HG02981 (cell line): ENCODE measurements at regions not wholly inside any gene's neighbourhood (a gene's known extent, or its start where the extent isn't known, plus 50 kb on each side); places are given as distances from the start of the nearest gene placed in this dataset.

ENCODE experiments used
- ATAC-seq: cut with Tn5 transposase; IDR thresholded peaks from one replicate; pipeline ENCODE4 v1.9.1; 2021; ENCODE audit warnings: mild to moderate bottlenecking, moderate library complexity; ENCODE audit not compliant: unreplicated experiment

GRCh38 chr5:98573834-98574320 is 199.6 kb upstream of the RGMB start:
- ATAC-seq, result no peak

GRCh38 chr5:98576275-98576674 is 197.2 kb upstream of the RGMB start:
- ATAC-seq, result no peak

- ATAC-seq, result no peak
Observed at GRCh38 chr5:98578438-98578837, 195.0 kb upstream of the RGMB start.

GRCh38 chr5:98581112-98581997 is 192.1 kb upstream of the RGMB start:
- no peak for ATAC-seq

- ATAC-seq, result no peak
Observed at GRCh38 chr5:98583586-98583985, 189.9 kb upstream of the RGMB start.

GRCh38 chr5:98585661-98586310 is 187.7 kb upstream of the RGMB start:
- ATAC-seq, result no peak

- no peak for ATAC-seq
Observed at GRCh38 chr5:98586581-98586980, 186.9 kb upstream of the RGMB start.

- ATAC-seq, result no peak
Observed at GRCh38 chr5:98587166-98587565, 186.3 kb upstream of the RGMB start.

GRCh38 chr5:98588215-98588614 is 185.2 kb upstream of the RGMB start:
- no peak for ATAC-seq

GRCh38 chr5:98593418-98593817 is 180.0 kb upstream of the RGMB start:
- no peak for ATAC-seq

- no peak for ATAC-seq
Observed at GRCh38 chr5:98594098-98594497, 179.4 kb upstream of the RGMB start.

- no peak for ATAC-seq
Observed at GRCh38 chr5:98599016-98599415, 174.4 kb upstream of the RGMB start.

GRCh38 chr5:98602534-98603112 is 170.8 kb upstream of the RGMB start:
- ATAC-seq, result peak; percentile 65

GRCh38 chr5:98603456-98603855 is 170.0 kb upstream of the RGMB start:
- no peak for ATAC-seq

GRCh38 chr5:98604301-98604700 is 169.2 kb upstream of the RGMB start:
- no peak for ATAC-seq

- ATAC-seq, result peak; percentile 53
Observed at GRCh38 chr5:98604721-98605425, 168.6 kb upstream of the RGMB start.

GRCh38 chr5:98605426-98605825 is 168.0 kb upstream of the RGMB start:
- peak; percentile 2 for ATAC-seq

GRCh38 chr5:98606961-98607360 is 166.5 kb upstream of the RGMB start:
- no peak for ATAC-seq

- ATAC-seq, result no peak
Observed at GRCh38 chr5:98608052-98608451, 165.4 kb upstream of the RGMB start.

GRCh38 chr5:98614341-98614740 is 159.1 kb upstream of the RGMB start:
- no peak for ATAC-seq

GRCh38 chr5:98621821-98622220 is 151.6 kb upstream of the RGMB start:
- ATAC-seq, result no peak
